DND-41 (cell line): ENCODE measurements at regions not wholly inside any gene's neighbourhood (a gene's known extent, or its start where the extent isn't known, plus 50 kb on each side); places are given as distances from the start of the nearest gene placed in this dataset.

Source experiments
- ATAC-seq: fragments of 200-7000 bp; cut with Tn5 transposase; 3 replicates; pipeline ENCODE4 v1.9.1; 2021; ENCODE audit warnings: low read depth; ENCODE audit not compliant: insufficient read depth
- DNase-seq: peaks from one replicate; pipeline ENCODE4 v3.0.0-alpha.2; 2020
- H2AFZ ChIP-seq: 2 replicates; pipeline ENCODE4 v1.6.0; 2012; ENCODE audit warnings: low read depth, low read length
- H3K27ac ChIP-seq: 2 replicates; pipeline ENCODE4 v1.5.1; 2012; ENCODE audit warnings: low read length, inconsistent platforms
- H3K27me3 ChIP-seq: fragments of 200-600 bp; sonication (generic); 2 replicates; pipeline ENCODE4 v1.6.0; 2012; ENCODE audit warnings: low read length, mild to moderate bottlenecking, inconsistent platforms; ENCODE audit not compliant: insufficient read depth, poor library complexity
- H3K36me3 ChIP-seq: 2 replicates; pipeline ENCODE4 v1.5.1; 2012; ENCODE audit warnings: low read length, inconsistent platforms; ENCODE audit not compliant: insufficient read depth
- H3K4me1 ChIP-seq: 2 replicates; pipeline ENCODE4 v1.5.1; 2012; ENCODE audit warnings: mild to moderate bottlenecking, low read length; ENCODE audit not compliant: insufficient read depth
- H3K4me2 ChIP-seq: 2 replicates; pipeline ENCODE4 v1.6.0; 2012; ENCODE audit warnings: mild to moderate bottlenecking, moderate library complexity, low read length, inconsistent platforms; ENCODE audit not compliant: insufficient read depth
- H3K4me3 ChIP-seq, 2 experiments: fragments of 200-600 bp in 1 of 2; shearing (Covaris generic) in 1 of 2; 2 replicates each; pipeline ENCODE4 v1.5.1; 2012 to 2016; ENCODE audit warnings: inconsistent platforms in 2 of 2, low read length in 2 of 2, mild to moderate bottlenecking in 2 of 2, low read depth in 1 of 2, moderate library complexity in 1 of 2
- H3K79me2 ChIP-seq: 2 replicates; pipeline ENCODE4 v1.6.0; 2012; ENCODE audit warnings: low read length, inconsistent platforms; ENCODE audit not compliant: insufficient read depth
- H3K9ac ChIP-seq: 2 replicates; pipeline ENCODE4 v1.6.0; 2012; ENCODE audit warnings: low read depth, mild to moderate bottlenecking, inconsistent platforms, low read length, moderate library complexity
- H3K9me3 ChIP-seq: 2 replicates; pipeline ENCODE4 v1.5.1; 2012; ENCODE audit warnings: low read length, moderate library complexity, mild to moderate bottlenecking, inconsistent platforms; ENCODE audit not compliant: insufficient read depth, severe bottlenecking
- H4K20me1 ChIP-seq: 2 replicates; pipeline ENCODE4 v1.6.0; 2012; ENCODE audit warnings: low read length; ENCODE audit not compliant: insufficient read depth
- EZH2 ChIP-seq: IDR thresholded peaks from 3 replicates; pipeline ENCODE4 v1.6.1; 2012; ENCODE audit warnings: borderline replicate concordance, low read depth, mild to moderate bottlenecking, moderate library complexity, low read length, inconsistent platforms; ENCODE audit not compliant: severe bottlenecking
- TF ChIP-seq, protein P1 (sequence below): IDR thresholded peaks from 2 replicates; pipeline ENCODE4 v1.5.1; 2012; ENCODE audit warnings: borderline replicate concordance, low read length, moderate library complexity, mild to moderate bottlenecking; ENCODE audit not compliant: poor library complexity, severe bottlenecking; ENCODE audit errors: extremely low read depth

DNA sequence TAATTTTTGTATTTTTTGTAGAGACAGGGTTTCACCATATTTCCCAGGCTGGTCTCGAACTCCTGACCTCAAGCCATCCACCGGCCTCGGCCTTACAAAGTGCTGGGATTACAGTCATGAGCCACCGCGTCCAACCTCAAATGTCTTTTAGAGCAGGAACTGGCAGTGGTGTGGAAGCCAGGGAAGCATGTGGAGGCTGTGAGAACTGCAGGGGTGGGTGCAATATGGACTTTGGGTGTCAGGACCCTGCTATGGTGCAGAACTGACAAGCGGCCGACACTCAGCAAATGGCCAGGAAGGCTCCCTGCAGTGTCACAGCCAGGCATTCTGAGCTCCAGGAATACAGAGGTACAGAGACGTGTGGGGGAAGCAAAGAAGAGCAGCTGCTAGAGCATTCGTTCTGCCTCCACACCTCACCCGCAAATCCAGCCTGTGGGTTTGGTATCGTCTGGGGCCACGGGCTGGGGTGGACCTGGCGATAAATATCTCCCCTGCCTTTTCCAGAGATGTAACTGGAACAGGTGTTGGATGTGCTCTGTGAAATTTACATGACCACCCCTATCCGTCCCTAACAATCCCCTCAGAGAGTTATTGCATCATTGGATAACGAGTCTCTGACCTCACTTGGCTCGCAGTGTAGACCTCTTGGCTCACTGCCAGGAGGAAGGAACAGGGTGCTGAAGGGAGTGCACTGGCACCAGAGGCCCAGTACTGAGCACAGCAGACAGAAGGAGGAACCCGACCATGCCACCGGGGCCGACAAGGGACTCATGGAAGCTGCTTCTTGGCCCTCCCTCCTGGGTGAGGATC is 624.7 kb upstream of the B3GAT1 start:
- Histone ChIP-seq H3K4me1 (no peaks in the 10 kb centered on the region), H3K79me2 (no peaks in the 10 kb centered on the region), H2AFZ (no peak overlapping the region), H3K9ac (no peak overlapping the region), H3K36me3 (no peaks in the 10 kb centered on the region), H3K4me3 (no peak overlapping the region), H4K20me1 (no peaks in the 10 kb centered on the region), H3K9me3 (no peaks in the 10 kb centered on the region), H3K4me2 (no peak overlapping the region), H3K27ac (no peak overlapping the region), H3K27me3 (no peaks in the 10 kb centered on the region)
- DNase-seq (no peak), ATAC-seq (no peak)
- no peak for TF ChIP-seq EZH2

DNA sequence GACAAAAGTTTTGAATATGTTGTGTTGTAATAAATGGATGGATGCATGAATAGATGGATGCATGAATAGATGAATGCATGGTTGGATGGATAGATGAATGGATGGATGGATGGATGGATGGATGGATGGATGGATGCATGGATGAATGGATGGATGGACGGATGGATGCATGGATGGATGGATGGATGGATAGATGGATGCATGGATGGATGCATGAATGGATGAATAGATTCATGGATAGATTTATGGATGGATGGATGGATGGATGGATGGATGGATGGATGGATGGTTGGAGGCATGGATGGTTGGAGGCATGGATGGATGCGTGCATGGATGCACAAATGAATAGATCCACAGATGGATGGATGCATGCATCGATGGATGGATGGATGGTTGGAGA is 623.2 kb upstream of the B3GAT1 start:
- no peak for DNase-seq
- H3K4me1 ChIP-seq = no peaks in the 10 kb centered on the region

DNA sequence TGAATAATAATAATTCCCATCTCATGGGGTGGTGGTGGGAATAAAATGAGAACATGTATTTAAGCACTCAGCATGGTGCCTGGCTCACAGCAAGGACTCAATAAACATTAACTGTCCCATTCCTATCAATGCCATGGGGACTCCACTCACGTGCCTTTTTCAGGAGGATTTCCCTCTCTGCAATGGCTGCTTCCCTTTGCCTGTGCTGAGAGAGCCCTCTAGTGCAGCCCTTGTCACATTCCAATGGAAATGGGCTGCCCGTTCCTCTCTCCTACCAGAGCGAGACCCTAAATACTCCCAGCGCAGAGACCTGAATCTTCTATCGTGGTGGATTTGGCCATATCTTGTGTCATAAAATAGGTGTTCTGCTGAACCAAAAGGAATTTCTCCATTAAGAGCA is 621.5 kb upstream of the B3GAT1 start:
- H2AFZ ChIP-seq = no peak overlapping the region
- H3K9me3 ChIP-seq = no peaks in the 10 kb centered on the region
- TF ChIP-seq EZH2 = no peak
- TF ChIP-seq, protein P1, sequence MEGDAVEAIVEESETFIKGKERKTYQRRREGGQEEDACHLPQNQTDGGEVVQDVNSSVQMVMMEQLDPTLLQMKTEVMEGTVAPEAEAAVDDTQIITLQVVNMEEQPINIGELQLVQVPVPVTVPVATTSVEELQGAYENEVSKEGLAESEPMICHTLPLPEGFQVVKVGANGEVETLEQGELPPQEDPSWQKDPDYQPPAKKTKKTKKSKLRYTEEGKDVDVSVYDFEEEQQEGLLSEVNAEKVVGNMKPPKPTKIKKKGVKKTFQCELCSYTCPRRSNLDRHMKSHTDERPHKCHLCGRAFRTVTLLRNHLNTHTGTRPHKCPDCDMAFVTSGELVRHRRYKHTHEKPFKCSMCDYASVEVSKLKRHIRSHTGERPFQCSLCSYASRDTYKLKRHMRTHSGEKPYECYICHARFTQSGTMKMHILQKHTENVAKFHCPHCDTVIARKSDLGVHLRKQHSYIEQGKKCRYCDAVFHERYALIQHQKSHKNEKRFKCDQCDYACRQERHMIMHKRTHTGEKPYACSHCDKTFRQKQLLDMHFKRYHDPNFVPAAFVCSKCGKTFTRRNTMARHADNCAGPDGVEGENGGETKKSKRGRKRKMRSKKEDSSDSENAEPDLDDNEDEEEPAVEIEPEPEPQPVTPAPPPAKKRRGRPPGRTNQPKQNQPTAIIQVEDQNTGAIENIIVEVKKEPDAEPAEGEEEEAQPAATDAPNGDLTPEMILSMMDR = peak; percentile 25
- DNase-seq = no peak
- no peak overlapping the region for H3K4me3 ChIP-seq
- no peak overlapping the region for H3K9ac ChIP-seq
- no peak for ATAC-seq
- no peaks in the 10 kb centered on the region for H3K36me3 ChIP-seq
- H3K27me3 ChIP-seq = no peaks in the 10 kb centered on the region
- no peaks in the 10 kb centered on the region for H3K4me1 ChIP-seq
- H3K4me2 ChIP-seq = no peak overlapping the region
- H3K79me2 ChIP-seq = no peaks in the 10 kb centered on the region
- H4K20me1 ChIP-seq = peaks cover 6% of the 10 kb centered on the region; the same call in 1 of the 2 replicates
- no peak overlapping the region for H3K27ac ChIP-seq

More for the DNA sequence above, 623.2 kb upstream of the B3GAT1 start:
- no peak for ATAC-seq
- no peak overlapping the region for H2AFZ ChIP-seq
- H3K36me3 ChIP-seq = no peaks in the 10 kb centered on the region
- no peak overlapping the region for H3K27ac ChIP-seq
- H3K9me3 ChIP-seq = no peaks in the 10 kb centered on the region
- no peak overlapping the region for H3K9ac ChIP-seq
- no peak overlapping the region for H3K4me2 ChIP-seq
- TF ChIP-seq, protein P1 = no peak
- TF ChIP-seq EZH2 = no peak
- no peak overlapping the region for H3K4me3 ChIP-seq
- no peaks in the 10 kb centered on the region for H3K79me2 ChIP-seq
- peaks cover 2% of the 10 kb centered on the region; the same call in 1 of the 2 replicates for H4K20me1 ChIP-seq
- no peaks in the 10 kb centered on the region for H3K27me3 ChIP-seq

DNA sequence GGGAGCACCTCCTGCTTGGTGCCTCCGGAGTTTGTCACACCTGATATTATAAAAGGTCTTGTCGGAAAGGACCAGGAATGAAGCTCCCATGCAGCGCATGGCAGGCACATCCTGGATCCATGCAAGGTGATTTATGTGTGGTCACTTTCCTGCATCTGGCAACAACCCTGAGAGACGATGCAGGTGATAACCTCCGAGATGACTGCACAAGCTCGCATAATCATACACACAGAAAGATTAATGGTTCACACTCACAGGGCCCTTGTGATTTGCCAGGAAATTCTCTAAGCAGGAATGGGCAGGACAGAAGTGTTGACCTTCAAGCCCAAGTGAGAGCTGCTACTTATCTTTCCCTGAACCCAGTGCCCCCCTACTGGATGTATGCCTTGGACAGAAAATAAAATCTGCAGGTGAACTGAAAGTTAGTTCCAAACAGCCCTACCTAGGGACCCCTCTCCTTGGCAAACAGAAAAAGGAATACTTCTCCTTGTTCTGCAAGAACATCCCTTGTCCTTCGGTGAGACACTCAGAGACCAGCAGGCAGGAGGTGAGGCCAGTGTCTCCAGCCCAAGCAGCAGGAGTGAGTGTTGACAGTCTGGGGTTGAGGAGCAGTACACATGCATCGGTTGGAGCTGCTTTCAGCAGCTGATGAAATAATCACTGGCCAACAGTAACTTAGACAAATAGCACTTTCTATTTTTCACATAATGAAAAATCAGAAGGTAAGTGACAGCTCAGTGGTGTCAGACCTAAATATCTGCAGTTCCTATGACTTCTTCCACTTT is 619.4 kb upstream of the B3GAT1 start:
- H2AFZ ChIP-seq = no peak overlapping the region
- peaks cover 6% of the 10 kb centered on the region; the same call in 1 of the 2 replicates for H4K20me1 ChIP-seq
- H3K9me3 ChIP-seq = no peaks in the 10 kb centered on the region
- no peak overlapping the region for H3K9ac ChIP-seq
- H3K4me3 ChIP-seq = no peak overlapping the region
- H3K79me2 ChIP-seq = no peaks in the 10 kb centered on the region
- no peak for DNase-seq
- H3K4me1 ChIP-seq = no peaks in the 10 kb centered on the region
- no peak overlapping the region for H3K27ac ChIP-seq
- H3K27me3 ChIP-seq = no peaks in the 10 kb centered on the region
- no peak for ATAC-seq
- H3K4me2 ChIP-seq = no peak overlapping the region
- no peak for TF ChIP-seq EZH2
- TF ChIP-seq, protein P1 = no peak
- no peaks in the 10 kb centered on the region for H3K36me3 ChIP-seq
